Uterus (tissue), 3 donors: ENCODE measurements at regions not wholly inside any gene's neighbourhood (a gene's known extent, or its start where the extent isn't known, plus 50 kb on each side); places are given as distances from the start of the nearest gene placed in this dataset.

Experiments
- DNase-seq, 2 donors: peaks; one replicate each; pipeline ENCODE4 v3.0.0-alpha.2; 2019 to 2020
- H3K27ac ChIP-seq, 2 donors: fragments of 200-600 bp; sonication (generic); 1 replicate in 1 of 2; 2 replicates in 1 of 2; pipeline ENCODE4 v1.5.1; 2016 to 2018
- H3K27me3 ChIP-seq, 2 donors: fragments of 200-600 bp; sonication (generic); one replicate each; pipeline ENCODE4 v1.5.1; 2018 to 2019; ENCODE audit warnings: control low read depth in 1 of 2
- H3K36me3 ChIP-seq, 2 donors: fragments of 200-600 bp; sonication (generic); one replicate each; pipeline ENCODE4 v1.5.1; 2019; ENCODE audit warnings: control low read depth in 1 of 2
- H3K4me1 ChIP-seq, 2 donors: fragments of 200-600 bp; sonication (generic); one replicate each; pipeline ENCODE4 v1.5.1; 2018 to 2019; ENCODE audit warnings: control low read depth in 1 of 2
- H3K4me3 ChIP-seq, 2 donors: fragments of 200-600 bp; sonication (generic); 1 replicate in 1 of 2; 2 replicates in 1 of 2; pipeline ENCODE4 v1.5.1; 2018 to 2019; ENCODE audit warnings: mild to moderate bottlenecking in 1 of 2
- H3K9me3 ChIP-seq, 2 donors: fragments of 200-600 bp; sonication (generic); one replicate each; pipeline ENCODE4 v1.5.1; 2019; ENCODE audit warnings: control low read depth in 1 of 2
- POLR2A ChIP-seq, 2 donors: fragments of 450-650 bp; IDR thresholded peaks; one replicate each; pipeline ENCODE4 v1.6.1; 2016; ENCODE audit warnings: antibody characterized with exemption in 2 of 2, mild to moderate bottlenecking in 1 of 2, moderate library complexity in 1 of 2
- intact Hi-C: fragments of 100-400 bp; cut with DNase I; formaldehyde crosslinking; loops from one replicate; pipeline ENCODE4 v1.15.1; 2023; ENCODE audit warnings: low total_unique reads
- TF ChIP-seq, protein P1 (sequence below), 4 experiments: fragments of 200-600 bp in 2 of 4; fragments of 450-650 bp in 2 of 4; sonication (generic) in 2 of 4; IDR thresholded peaks; one replicate each; pipeline ENCODE4 v1.5.1; 2016 to 2019; ENCODE audit warnings: antibody characterized with exemption in 4 of 4, mild to moderate bottlenecking in 2 of 4, moderate library complexity in 1 of 4
- donor health status: DM: yes; HTN: yes; CAD: no.

DNA sequence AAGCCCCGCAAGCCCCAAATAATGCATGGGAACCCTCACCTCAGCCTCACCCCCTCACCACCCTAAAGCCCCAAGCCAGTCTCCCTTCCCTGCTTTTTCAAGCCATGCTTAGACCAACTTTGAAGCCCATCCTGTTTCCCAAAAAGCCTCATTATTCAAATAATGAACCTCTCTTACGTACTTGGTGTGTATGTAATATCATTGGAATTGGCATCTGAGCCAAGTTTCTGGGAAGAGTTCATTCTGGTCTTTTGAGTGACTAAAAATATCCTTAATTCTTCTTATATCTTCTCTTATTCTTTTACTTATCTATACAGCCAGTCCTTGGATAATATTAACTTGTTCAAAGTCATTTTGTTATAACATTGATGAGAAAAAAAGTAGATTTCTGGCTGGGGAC is 875.8 kb upstream of the SLIT2 start:
- Histone ChIP-seq H3K27ac (no peak overlapping the region), H3K4me1 (no peaks in the 10 kb centered on the region), H3K36me3 (no peaks in the 10 kb centered on the region), H3K9me3 (no peaks in the 10 kb centered on the region), H3K4me3 (no peak overlapping the region), H3K27me3 (no peaks in the 10 kb centered on the region)
- no peak for DNase-seq
- TF ChIP-seq POLR2A (IDR thresholded peaks at IDR 0.05): no peak
- TF ChIP-seq, protein P1, sequence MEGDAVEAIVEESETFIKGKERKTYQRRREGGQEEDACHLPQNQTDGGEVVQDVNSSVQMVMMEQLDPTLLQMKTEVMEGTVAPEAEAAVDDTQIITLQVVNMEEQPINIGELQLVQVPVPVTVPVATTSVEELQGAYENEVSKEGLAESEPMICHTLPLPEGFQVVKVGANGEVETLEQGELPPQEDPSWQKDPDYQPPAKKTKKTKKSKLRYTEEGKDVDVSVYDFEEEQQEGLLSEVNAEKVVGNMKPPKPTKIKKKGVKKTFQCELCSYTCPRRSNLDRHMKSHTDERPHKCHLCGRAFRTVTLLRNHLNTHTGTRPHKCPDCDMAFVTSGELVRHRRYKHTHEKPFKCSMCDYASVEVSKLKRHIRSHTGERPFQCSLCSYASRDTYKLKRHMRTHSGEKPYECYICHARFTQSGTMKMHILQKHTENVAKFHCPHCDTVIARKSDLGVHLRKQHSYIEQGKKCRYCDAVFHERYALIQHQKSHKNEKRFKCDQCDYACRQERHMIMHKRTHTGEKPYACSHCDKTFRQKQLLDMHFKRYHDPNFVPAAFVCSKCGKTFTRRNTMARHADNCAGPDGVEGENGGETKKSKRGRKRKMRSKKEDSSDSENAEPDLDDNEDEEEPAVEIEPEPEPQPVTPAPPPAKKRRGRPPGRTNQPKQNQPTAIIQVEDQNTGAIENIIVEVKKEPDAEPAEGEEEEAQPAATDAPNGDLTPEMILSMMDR (IDR thresholded peaks at IDR 0.05): no peak
- intact Hi-C loops: no loop called here

DNA sequence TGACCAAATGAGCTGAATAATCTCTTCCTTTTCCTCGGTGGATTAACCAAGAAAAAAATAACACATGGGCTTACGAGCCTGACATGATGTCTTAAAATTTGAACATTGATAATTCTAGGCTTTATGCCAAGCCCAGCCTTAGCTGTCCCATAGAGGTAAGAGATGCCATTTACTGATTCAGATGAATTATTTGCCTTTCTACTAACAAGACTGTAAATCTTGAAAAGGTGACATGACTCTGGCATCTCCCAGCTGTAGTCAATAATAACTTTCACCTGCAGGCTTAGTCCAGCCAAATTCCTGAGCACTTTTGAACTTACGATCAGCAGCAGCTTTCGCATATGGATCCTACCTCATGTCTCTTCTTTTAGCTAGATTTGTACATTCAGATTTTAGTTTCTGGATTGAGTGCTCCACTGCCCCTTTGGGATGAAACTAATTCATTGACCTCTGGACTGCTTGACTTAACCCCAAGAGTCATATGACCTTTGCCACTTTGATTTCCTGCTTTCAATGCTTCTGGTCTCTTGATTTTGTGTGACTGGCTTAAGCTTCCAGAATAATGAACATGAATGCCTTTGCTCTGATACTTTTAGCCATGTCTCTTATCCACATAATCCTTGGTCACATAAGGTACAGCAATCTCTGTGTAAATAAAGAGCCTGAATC is 876.4 kb upstream of the SLIT2 start:
- Histone ChIP-seq H3K27ac (no peak overlapping the region), H3K27me3 (no peaks in the 10 kb centered on the region), H3K36me3 (no peaks in the 10 kb centered on the region), H3K9me3 (no peaks in the 10 kb centered on the region), H3K4me1 (no peaks in the 10 kb centered on the region), H3K4me3 (no peak overlapping the region)
- intact Hi-C loops: no loop called here
- no peak for DNase-seq
- TF ChIP-seq, protein P1 (IDR thresholded peaks at IDR 0.05): no peak
- no peak for TF ChIP-seq POLR2A (IDR thresholded peaks at IDR 0.05)

DNA sequence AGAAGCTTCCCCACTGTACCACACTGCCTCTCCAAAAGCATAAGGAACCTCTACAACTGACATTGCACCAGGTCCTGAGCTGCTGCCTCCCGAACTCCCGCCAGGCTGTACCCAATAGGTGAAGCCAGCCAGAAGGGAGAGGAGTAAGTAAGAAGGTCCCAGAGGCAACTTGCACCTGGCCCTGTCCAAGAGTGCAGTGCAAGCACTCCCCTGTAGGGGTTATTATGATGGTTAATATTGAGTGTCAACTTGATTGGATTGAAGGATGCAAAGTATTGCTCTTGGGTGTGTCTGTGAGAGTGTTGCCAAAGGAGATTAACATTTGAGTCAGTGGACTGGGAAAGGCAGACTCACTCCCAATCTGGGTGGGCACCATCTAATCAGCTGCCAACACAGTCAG is 879.3 kb upstream of the SLIT2 start:
- no peak for DNase-seq
- Histone ChIP-seq H3K27ac (no peak overlapping the region), H3K9me3 (no peaks in the 10 kb centered on the region), H3K4me3 (no peak overlapping the region), H3K27me3 (no peaks in the 10 kb centered on the region), H3K4me1 (no peaks in the 10 kb centered on the region), H3K36me3 (no peaks in the 10 kb centered on the region)
- TF ChIP-seq POLR2A (IDR thresholded peaks at IDR 0.05): no peak
- TF ChIP-seq, protein P1 (IDR thresholded peaks at IDR 0.05): no peak
- intact Hi-C loops: no loop called here

DNA sequence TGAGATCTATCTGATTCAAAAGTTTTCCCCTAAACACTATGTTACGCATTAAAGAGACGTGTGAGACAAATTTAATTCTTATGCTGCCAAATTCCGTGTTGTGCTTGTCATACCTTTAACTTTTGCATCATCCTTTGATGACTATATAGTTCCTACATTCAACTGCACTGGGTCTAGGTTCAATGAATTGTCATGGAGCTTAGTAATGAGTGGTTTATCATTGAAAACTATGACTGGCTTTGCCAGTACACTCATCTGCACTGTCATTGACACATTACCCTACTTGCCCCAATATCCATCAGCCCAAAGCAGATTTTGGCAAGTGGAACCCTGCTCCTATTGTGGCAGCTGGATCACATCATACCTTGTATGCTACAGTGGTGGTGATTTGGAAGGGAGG is 882.9 kb upstream of the SLIT2 start:
- no peak for DNase-seq
- Histone ChIP-seq H3K4me3 (no peak overlapping the region), H3K9me3 (no peaks in the 10 kb centered on the region), H3K36me3 (no peaks in the 10 kb centered on the region), H3K27ac (no peak overlapping the region), H3K27me3 (no peaks in the 10 kb centered on the region), H3K4me1 (no peaks in the 10 kb centered on the region)
- intact Hi-C loops: no loop called here
- TF ChIP-seq, protein P1 (IDR thresholded peaks at IDR 0.05): no peak

DNA sequence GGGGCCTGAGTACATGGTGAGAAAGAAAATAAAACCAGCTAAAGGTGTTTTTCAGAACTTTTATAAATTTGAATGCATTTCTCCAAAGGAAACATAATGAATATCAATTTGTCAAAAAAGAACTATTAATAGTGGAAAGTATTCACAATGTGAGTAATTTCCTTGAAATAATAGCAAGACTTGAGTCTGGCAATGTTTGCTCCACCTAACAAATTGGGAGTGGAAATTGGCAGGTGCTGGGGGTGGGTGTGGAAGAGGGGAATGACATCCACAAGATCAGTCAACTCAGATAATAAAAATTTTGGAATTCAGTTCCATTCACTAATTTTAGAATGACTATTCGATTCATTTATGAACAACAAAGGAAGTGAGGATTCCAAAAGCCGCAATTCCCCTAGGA is 884.8 kb upstream of the SLIT2 start:
- no peak for TF ChIP-seq POLR2A (IDR thresholded peaks at IDR 0.05)
- TF ChIP-seq, protein P1 (IDR thresholded peaks at IDR 0.05): no peak
- intact Hi-C loops: no loop called here
- H3K9me3 ChIP-seq: no peaks in the 10 kb centered on the region
- H3K36me3 ChIP-seq: no peaks in the 10 kb centered on the region
- no peaks in the 10 kb centered on the region for H3K4me1 ChIP-seq
- no peak overlapping the region for H3K4me3 ChIP-seq
- no peak for DNase-seq
- H3K27me3 ChIP-seq: no peaks in the 10 kb centered on the region
- H3K27ac ChIP-seq: no peak overlapping the region
